ENCODE measurements at regions not wholly inside any gene's neighbourhood (a gene's known extent, or its start where the extent isn't known, plus 50 kb on each side); places are given as distances from the start of the nearest gene placed in this dataset.

GRCh38 chr18:64992654-64993053 is 758.2 kb upstream of the CDH7 start:
- DNase-seq (ENCODE audit: low read depth) = no peak

- DNase-seq (ENCODE audit: low read depth) = no peak
These were observed 759.7 kb upstream of the CDH7 start for GRCh38 chr18:64991102-64991501.

- DNase-seq (ENCODE audit: low read depth) = peak; percentile 18
These were observed 763.8 kb upstream of the CDH7 start for GRCh38 chr18:64986906-64987495.

DNA sequence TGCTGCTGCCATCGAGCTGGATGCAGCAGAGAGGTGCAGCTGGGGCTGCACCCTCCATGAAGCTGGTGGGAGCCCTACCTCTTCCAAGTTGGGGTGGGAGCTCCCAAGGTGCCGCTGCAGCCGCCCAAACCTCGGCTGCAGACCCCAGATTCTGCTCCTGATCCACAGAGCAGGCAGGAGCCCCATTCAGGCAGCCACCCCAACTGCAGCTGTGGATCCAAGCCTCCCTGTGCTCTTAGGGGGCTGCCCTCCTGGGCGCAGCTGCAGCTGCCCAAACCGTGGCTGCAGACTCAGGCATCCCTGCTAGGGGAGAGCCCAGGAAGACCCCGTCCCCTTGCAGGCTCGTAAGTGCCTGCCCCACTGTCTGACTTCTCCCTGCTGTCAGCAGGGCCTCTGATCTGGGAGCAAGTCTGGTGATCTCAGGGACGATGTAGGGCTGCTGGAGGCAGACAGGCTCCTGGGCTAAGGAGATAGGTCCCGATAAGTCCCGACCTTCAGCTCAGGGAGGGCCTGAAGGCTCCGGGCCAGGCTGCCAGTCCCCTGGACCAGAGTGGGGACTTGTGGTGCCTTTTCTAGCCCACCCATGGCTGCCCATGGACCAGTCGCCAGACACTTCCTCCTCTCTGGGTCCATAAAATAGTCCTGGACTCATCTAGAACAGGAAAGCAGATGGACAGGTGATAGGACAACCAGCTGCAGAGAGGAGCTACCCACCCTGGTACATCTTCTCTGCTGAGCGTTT is 767.1 kb upstream of the CDH7 start:
- no peak for DNase-seq (ENCODE audit: low read depth)

- DNase-seq (ENCODE audit: low read depth) = no peak
These were observed 768.3 kb upstream of the CDH7 start for GRCh38 chr18:64982414-64983055.

DNA sequence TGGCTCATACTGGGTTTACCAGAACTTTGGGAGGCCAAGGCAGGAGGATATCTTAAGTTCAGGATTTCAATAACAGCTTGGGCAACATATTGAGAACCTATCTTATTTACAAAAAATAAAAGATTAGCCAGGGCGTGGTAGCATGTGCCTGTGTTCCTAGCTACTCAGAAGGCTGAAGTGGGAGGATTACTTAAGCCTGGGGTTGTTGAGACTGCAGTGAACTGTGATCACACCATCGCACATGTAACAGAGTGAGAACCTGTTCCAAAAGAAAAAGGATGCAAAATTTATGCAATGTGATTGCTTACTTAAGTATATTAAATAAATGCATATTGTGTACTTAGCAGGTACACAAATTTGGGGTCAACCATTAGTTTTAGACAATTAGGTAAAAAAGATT is 768.9 kb upstream of the CDH7 start:
- no peak for DNase-seq (ENCODE audit: low read depth)

DNA sequence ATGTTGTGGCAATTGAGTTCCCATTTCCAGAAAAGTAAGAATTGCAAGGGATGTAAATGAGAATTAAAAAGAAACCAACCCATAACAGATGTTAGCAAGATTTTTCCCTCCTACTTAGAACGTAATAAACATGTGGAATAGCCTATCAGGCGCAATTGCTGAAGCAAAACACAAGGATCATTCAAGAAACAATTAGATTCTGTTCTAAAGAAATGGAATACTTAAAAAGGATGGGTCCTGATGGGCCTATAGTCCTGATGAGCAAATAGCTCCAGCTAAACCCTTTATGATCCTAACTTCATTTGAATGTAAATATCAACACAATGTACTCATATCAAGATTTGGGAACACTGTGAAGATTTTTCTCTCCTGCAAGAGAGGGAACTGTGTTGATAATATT is 771.0 kb upstream of the CDH7 start:
- DNase-seq (ENCODE audit: low read depth) = no peak

DNA sequence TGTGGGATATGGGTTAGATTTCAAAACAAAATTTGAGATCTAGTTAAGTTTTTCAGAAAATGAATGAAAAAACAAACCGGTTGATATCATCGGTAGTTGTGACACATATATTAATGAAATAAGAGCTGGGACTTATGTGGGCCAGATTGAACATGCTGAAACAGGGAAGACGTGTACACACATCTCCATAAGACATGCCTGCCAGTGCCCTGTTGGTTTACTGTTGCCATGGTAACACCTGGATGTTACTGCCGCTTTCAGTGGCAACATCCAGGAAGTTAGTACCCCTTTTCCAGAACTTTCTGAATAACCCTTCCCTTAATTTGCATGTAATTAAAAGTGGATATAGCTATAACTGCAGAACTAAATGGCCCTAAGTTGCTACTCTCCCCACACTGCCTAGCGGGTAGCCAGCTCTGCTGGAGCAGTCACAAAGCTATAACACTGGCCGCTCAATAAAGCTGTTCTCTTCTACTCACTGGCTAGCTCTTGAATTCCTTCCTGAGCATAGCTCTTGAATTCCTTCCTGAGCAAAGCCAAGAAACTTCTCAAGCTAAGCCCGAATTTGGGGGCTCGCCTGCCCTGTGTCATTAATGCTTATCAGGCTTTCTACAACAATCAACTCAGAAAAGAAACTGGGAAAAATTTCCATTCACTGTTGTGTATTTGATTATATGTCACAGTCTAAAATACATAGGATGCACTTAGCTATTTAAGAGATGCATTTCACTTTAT is 776.3 kb upstream of the CDH7 start:
- DNase-seq (ENCODE audit: low read depth) = no peak

DNA sequence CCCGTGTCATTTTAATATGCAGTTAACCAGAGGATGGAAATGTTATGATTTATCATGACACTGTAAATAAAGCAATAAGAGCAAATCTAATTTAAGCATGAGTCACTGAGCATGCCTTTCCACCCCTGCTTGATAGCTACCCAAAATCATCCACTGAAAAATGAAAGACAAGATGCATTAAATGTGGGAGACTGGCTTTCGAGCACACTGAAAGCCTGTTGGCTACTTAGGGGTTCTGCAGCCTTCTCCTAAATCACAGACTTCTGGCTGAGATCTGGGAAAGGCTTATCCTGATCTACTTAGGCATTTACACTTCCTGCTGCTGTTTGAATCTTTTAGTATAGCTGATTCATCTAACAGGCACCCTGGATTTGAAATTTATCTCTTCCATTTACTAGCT is 778.3 kb upstream of the CDH7 start:
- no peak for DNase-seq (ENCODE audit: low read depth)

DNA sequence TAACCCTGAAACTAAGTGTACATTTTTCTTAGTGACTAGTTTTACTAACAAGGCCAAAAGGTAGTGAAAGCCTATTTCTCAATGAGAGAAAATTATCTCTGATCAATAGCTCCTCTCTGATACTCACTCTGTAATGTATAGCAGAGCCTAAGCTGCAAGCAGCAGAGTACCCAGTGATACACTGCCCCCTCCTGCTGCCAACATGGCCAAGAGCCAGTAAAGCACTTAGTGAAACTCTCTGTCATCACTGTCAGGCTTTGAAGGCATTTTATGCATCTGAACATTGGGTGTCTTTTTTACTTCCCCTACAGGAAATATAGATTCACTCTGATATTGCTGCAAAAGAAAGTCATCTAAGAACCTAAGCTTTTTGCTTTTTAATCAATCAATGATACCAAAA is 784.1 kb upstream of the CDH7 start:
- no peak for DNase-seq (ENCODE audit: low read depth)

GRCh38 chr18:64956465-64956864 is 794.3 kb upstream of the CDH7 start:
- no peak for DNase-seq (ENCODE audit: low read depth)

- no peak for DNase-seq (ENCODE audit: low read depth)
These were observed 800.9 kb upstream of the CDH7 start for GRCh38 chr18:64949885-64950284.

DNA sequence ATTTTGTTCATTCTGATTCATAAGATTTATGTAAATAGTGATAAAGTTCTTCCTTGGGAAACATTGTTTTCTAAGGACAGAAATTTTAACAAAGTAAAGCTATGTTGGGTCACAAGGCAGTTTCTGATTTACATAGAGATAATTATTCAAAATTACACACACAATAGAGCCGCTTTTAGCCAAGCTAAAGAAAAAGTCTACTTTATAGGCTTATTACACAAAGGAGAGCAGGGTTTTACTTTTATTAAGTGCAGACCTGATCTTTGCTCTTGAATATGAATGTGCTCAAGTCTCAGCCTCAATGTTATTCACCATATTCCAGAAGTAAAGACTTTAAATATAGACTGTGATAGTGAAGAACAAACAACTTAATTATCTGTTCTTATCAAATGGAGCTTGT is 787.8 kb upstream of the LINC00305 start:
- DNase-seq (ENCODE audit: low read depth) = no peak

- no peak for DNase-seq (ENCODE audit: low read depth)
These were observed 780.1 kb upstream of the LINC00305 start for GRCh38 chr18:64929036-64929435.

- no peak for DNase-seq (ENCODE audit: low read depth)
These were observed 771.2 kb upstream of the LINC00305 start for GRCh38 chr18:64919971-64920570.

DNA sequence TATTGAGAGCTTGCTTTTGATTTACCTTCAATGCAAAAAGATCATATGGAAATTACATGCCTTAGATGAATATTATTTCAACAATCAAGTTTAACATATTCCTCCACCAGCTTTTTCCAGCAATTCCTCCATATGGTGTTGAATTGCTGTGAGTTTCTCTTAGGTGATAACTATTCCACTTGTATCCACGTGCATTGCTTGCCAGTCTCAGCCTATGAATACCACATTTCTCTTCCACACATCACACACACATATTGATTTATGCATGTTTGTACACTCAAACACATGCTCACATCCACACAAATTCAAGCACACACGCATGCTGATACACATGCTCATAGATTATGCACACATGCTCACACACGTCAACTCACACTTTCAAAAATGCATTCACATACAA is 770.0 kb upstream of the LINC00305 start:
- DNase-seq (ENCODE audit: low read depth) = no peak

DNA sequence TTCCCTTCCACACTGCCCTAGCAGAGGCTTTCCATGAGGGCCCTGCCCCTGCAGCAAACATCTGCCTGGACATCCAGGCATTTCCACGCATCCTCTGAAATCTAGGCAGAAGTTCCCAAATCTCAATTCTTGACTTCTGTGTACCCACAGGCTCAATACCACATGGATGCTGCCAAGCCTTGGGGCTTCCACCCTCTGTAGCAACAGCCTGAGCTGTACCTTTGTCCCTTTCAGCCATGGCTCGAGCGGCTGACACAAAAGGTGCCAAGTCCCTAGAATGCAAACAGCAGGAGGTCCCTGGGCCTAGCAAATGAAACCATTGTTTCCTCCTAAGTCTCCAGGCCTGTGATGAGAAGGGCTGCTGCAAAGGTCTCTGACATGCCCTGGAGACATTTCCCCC is 744.5 kb upstream of the LINC00305 start:
- DNase-seq (ENCODE audit: low read depth) = no peak

GRCh38 chr18:64888956-64889355 is 740.1 kb upstream of the LINC00305 start:
- no peak for DNase-seq (ENCODE audit: low read depth)

DNA sequence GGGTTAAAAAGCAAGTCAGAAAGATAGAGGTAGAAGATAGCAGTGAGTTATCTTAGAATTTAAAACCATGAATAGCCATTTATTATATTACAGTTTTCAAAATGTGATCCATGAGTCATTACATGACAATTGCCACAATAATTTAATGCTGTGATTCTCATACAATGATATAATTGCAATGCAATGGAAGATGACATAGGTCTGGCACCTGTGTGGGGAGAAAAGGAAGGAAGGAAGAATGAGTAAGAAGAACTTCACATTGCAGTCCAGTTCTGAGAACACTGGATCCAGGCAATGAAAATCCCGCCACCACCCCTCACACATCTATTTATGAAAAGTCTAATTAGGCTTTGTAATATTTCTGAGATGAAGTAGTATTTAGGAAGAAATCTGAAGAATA is 738.1 kb upstream of the LINC00305 start:
- no peak for DNase-seq (ENCODE audit: low read depth)

GRCh38 chr18:64882896-64883295 is 734.0 kb upstream of the LINC00305 start:
- DNase-seq (ENCODE audit: low read depth) = no peak

DNA sequence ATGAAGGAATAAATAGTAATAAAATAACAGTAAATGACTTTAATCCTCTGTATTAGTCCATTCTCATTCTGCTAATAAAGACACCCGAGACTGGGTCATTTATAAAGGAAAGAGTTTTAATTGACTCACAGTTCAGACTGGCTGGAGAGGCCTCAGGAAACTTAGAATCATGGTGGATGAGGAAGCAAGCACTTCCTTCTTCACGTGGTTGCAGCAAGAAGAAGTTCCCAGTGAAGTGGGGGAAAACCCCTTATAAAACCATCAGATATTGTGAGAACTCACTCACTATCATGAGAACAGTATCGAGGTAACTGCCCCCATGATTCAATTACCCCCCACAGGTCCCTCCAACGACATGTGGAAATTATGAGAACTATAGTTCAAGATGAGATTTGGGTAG is 727.9 kb upstream of the LINC00305 start:
- DNase-seq (ENCODE audit: low read depth) = no peak

GRCh38 chr18:64872710-64873458 is 724.0 kb upstream of the LINC00305 start:
- no peak for DNase-seq (ENCODE audit: low read depth)
